Fibroblast of lung (primary cell): ENCODE measurements at regions not wholly inside any gene's neighbourhood (a gene's known extent, or its start where the extent isn't known, plus 50 kb on each side); places are given as distances from the start of the nearest gene placed in this dataset.

ENCODE experiments used
- DNase-seq, 2 donors: peaks; one replicate each; pipeline versions ENCODE4 v3.0.0 to v3.0.0-alpha.2; 2010; ENCODE audit warnings: low read depth in 2 of 2
- H2AFZ ChIP-seq: 2 replicates; pipeline ENCODE4 v1.5.1; 2012; ENCODE audit warnings: low read length, control low read depth, inconsistent platforms
- H3K27ac ChIP-seq: 2 replicates; pipeline ENCODE4 v1.5.1; 2011; ENCODE audit warnings: low read length, control low read depth; ENCODE audit not compliant: insufficient read depth
- H3K27me3 ChIP-seq: 2 replicates; pipeline ENCODE4 v1.5.1; 2011; ENCODE audit warnings: mild to moderate bottlenecking, low read length; ENCODE audit not compliant: control insufficient read depth, insufficient read depth
- H3K36me3 ChIP-seq: 2 replicates; pipeline ENCODE4 v1.5.1; 2011; ENCODE audit warnings: low read length; ENCODE audit not compliant: control insufficient read depth, insufficient read depth
- H3K4me1 ChIP-seq: 2 replicates; pipeline ENCODE4 v1.5.1; 2011; ENCODE audit warnings: low read length; ENCODE audit not compliant: control insufficient read depth, insufficient read depth; ENCODE audit errors: extremely low read depth
- H3K4me2 ChIP-seq: 2 replicates; pipeline ENCODE4 v1.5.1; 2011; ENCODE audit warnings: low read length, control low read depth; ENCODE audit not compliant: insufficient read depth; ENCODE audit errors: extremely low read depth
- H3K4me3 ChIP-seq, 4 experiments: fragments of 200-600 bp in 1 of 4; sonication (generic) in 1 of 4; replicated peaks in 1 of 4; 2 replicates each; pipeline ENCODE4 v1.5.1; 2011 to 2016; ENCODE audit warnings: low read length in 4 of 4, low read depth in 3 of 4, mild to moderate bottlenecking in 3 of 4, control low read depth in 2 of 4, inconsistent platforms in 1 of 4, mixed read lengths in 1 of 4; ENCODE audit not compliant: insufficient read depth in 1 of 4; ENCODE audit errors: control extremely low read depth in 1 of 4
- H3K79me2 ChIP-seq: 2 replicates; pipeline ENCODE4 v1.5.1; 2012; ENCODE audit warnings: mild to moderate bottlenecking, low read length, inconsistent platforms; ENCODE audit not compliant: control insufficient read depth, insufficient read depth
- H3K9ac ChIP-seq: 2 replicates; pipeline ENCODE4 v1.5.1; 2011; ENCODE audit warnings: mild to moderate bottlenecking, low read length, control low read depth; ENCODE audit not compliant: insufficient read depth
- H3K9me3 ChIP-seq: 2 replicates; pipeline ENCODE4 v1.5.1; 2012; ENCODE audit warnings: low read depth, low read length; ENCODE audit not compliant: control insufficient read depth, insufficient read depth
- H4K20me1 ChIP-seq: 2 replicates; pipeline ENCODE4 v1.5.1; 2011; ENCODE audit warnings: low read length; ENCODE audit not compliant: control insufficient read depth, insufficient read depth; ENCODE audit errors: extremely low read depth
- CTCF ChIP-seq, 2 donors: IDR thresholded peaks in 1 of 2; conservative IDR thresholded peaks in 1 of 2; 1 replicate in 1 of 2; 2 replicates in 1 of 2; pipeline ENCODE4 v1.5.1; 2011 to 2012; ENCODE audit warnings: low read length in 2 of 2, control low read depth in 1 of 2, inconsistent platforms in 1 of 2, low read depth in 1 of 2, mild to moderate bottlenecking in 1 of 2
- EZH2 ChIP-seq: IDR thresholded peaks from 2 replicates; pipeline ENCODE4 v1.5.1; 2012; ENCODE audit warnings: low read length, control low read depth, mild to moderate bottlenecking; ENCODE audit errors: missing control alignments

- no peak overlapping the region for H3K4me2 ChIP-seq
These were observed 94.9 kb upstream of the ATP2B2 start for GRCh38 chr3:10600296-10600714.

GRCh38 chr3:10600726-10601125 is 95.3 kb upstream of the ATP2B2 start:
- Histone ChIP-seq H3K36me3 (no peaks in the 10 kb centered on the region), H3K27me3 (no peaks in the 10 kb centered on the region), H4K20me1 (no peaks in the 10 kb centered on the region), H3K4me2 (no peak overlapping the region), H3K27ac (no peak overlapping the region), H3K4me1 (no peaks in the 10 kb centered on the region), H3K9ac (no peak overlapping the region), H3K9me3 (no peaks in the 10 kb centered on the region), H3K79me2 (no peaks in the 10 kb centered on the region), H3K4me3 (no peak overlapping the region), H2AFZ (no peak overlapping the region)
- TF ChIP-seq EZH2 (no peak), CTCF (conservative IDR thresholded peaks at IDR 0.05 in 1 of 2, IDR thresholded peaks at IDR 0.05 in 1 of 2; ENCODE audit: low read depth in 1 of 2, low read length in 2 of 2) (no peak)
- peak in 1 of 2 donors; percentile 50 for DNase-seq

More at GRCh38 chr3:10600296-10600714, 94.9 kb upstream of the ATP2B2 start:
- Histone ChIP-seq H3K4me3 (no peak overlapping the region), H3K9ac (no peak overlapping the region), H3K4me1 (no peaks in the 10 kb centered on the region), H3K9me3 (no peaks in the 10 kb centered on the region), H4K20me1 (no peaks in the 10 kb centered on the region), H3K27me3 (no peaks in the 10 kb centered on the region), H3K27ac (no peak overlapping the region), H3K79me2 (no peaks in the 10 kb centered on the region), H3K36me3 (no peaks in the 10 kb centered on the region), H2AFZ (no peak overlapping the region)
- peak in 1 of 2 donors; percentile 21 for DNase-seq
- no peak for TF ChIP-seq EZH2
- no peak for TF ChIP-seq CTCF (conservative IDR thresholded peaks at IDR 0.05 in 1 of 2, IDR thresholded peaks at IDR 0.05 in 1 of 2; ENCODE audit: low read depth in 1 of 2, low read length in 2 of 2)

GRCh38 chr3:10601151-10601856 is 95.9 kb upstream of the ATP2B2 start:
- TF ChIP-seq CTCF (conservative IDR thresholded peaks at IDR 0.05 in 1 of 2, IDR thresholded peaks at IDR 0.05 in 1 of 2; ENCODE audit: low read depth in 1 of 2, low read length in 2 of 2) (no peak), EZH2 (no peak)
- H3K4me1 ChIP-seq = no peaks in the 10 kb centered on the region
- H3K9me3 ChIP-seq = no peaks in the 10 kb centered on the region
- H3K27me3 ChIP-seq = no peaks in the 10 kb centered on the region
- no peak overlapping the region for H3K27ac ChIP-seq
- H3K79me2 ChIP-seq = no peaks in the 10 kb centered on the region
- no peak overlapping the region for H3K4me3 ChIP-seq
- H3K36me3 ChIP-seq = no peaks in the 10 kb centered on the region
- no peak overlapping the region for H3K9ac ChIP-seq
- H2AFZ ChIP-seq = no peak overlapping the region
- DNase-seq = peak in 1 of 2 donors; percentile 62
- no peak overlapping the region for H3K4me2 ChIP-seq
- H4K20me1 ChIP-seq = no peaks in the 10 kb centered on the region
